SU-DHL-6 (cell line): ENCODE measurements at regions not wholly inside any gene's neighbourhood (a gene's known extent, or its start where the extent isn't known, plus 50 kb on each side); places are given as distances from the start of the nearest gene placed in this dataset.

Experiments used
- H2AFZ ChIP-seq: fragments of 200-600 bp; sonication (generic); 2 replicates; pipeline ENCODE4 v1.6.1; 2014; ENCODE audit warnings: low read depth, mild to moderate bottlenecking, moderate library complexity, mixed read lengths, antibody characterized with exemption, low read length; ENCODE audit not compliant: severe bottlenecking
- H3F3A ChIP-seq: fragments of 200-600 bp; shearing (Covaris generic); 2 replicates; pipeline ENCODE4 v1.6.0; 2016; ENCODE audit warnings: antibody characterized with exemption, mild to moderate bottlenecking; ENCODE audit not compliant: insufficient read depth
- H3K27ac ChIP-seq: fragments of 200-600 bp; sonication (generic); 2 replicates; pipeline ENCODE4 v1.5.1; 2016; ENCODE audit warnings: low read depth, mild to moderate bottlenecking, low read length, moderate library complexity, mixed read lengths
- H3K27me3 ChIP-seq: fragments of 200-600 bp; sonication (generic), shearing (Covaris generic); 2 replicates; pipeline ENCODE4 v1.6.0; 2014; ENCODE audit warnings: mild to moderate bottlenecking, low read length
- H3K36me3 ChIP-seq: fragments of 200-600 bp; sonication (generic); 2 replicates; pipeline ENCODE4 v1.6.1; 2014; ENCODE audit warnings: mild to moderate bottlenecking, low read length, mixed read lengths
- H3K4me2 ChIP-seq: fragments of 300-600, 200-600 bp; shearing (Covaris generic), sonication (generic); 2 replicates; pipeline ENCODE4 v1.6.0; 2014; ENCODE audit warnings: low read length, low read depth, mild to moderate bottlenecking; ENCODE audit not compliant: poor library complexity, severe bottlenecking
- H3K4me3 ChIP-seq: fragments of 200-600 bp; sonication (generic); 2 replicates; pipeline ENCODE4 v1.5.1; 2014; ENCODE audit warnings: antibody characterized with exemption, low read length, mild to moderate bottlenecking, mixed read lengths; ENCODE audit not compliant: insufficient read depth, poor library complexity, severe bottlenecking
- H3K79me2 ChIP-seq: fragments of 200-600 bp; sonication (generic); 2 replicates; pipeline ENCODE4 v1.6.1; 2014; ENCODE audit warnings: mild to moderate bottlenecking, low read length, moderate library complexity; ENCODE audit not compliant: insufficient read depth
- H3K9ac ChIP-seq: fragments of 200-600 bp; sonication (generic); 2 replicates; pipeline ENCODE4 v1.7.0; 2014; ENCODE audit warnings: mild to moderate bottlenecking, low read length
- H3K9me2 ChIP-seq: fragments of 200-600 bp; sonication (generic); replicated peaks from 2 replicates; pipeline ENCODE4 v1.6.1; 2014; ENCODE audit warnings: low read length; ENCODE audit not compliant: insufficient read depth
- H3K9me3 ChIP-seq: fragments of 200-600 bp; sonication (generic); 2 replicates; pipeline ENCODE4 v1.6.1; 2014; ENCODE audit warnings: low read length, mixed read lengths; ENCODE audit not compliant: insufficient read depth
- H4K20me1 ChIP-seq: fragments of 200-600 bp; sonication (generic); 2 replicates; pipeline ENCODE4 v1.6.1; 2014; ENCODE audit warnings: low read depth, mild to moderate bottlenecking, antibody characterized with exemption, low read length, moderate library complexity, mixed read lengths
- EZH2phosphoT487 ChIP-seq: fragments of 200-600 bp; sonication (generic), shearing (Covaris generic); conservative IDR thresholded peaks from 2 replicates; pipeline ENCODE4 v1.6.1; 2018; ENCODE audit warnings: mild to moderate bottlenecking, antibody characterized with exemption, low read length, moderate library complexity, mixed read lengths
- TF ChIP-seq, protein P1 (sequence below): fragments of 200-600 bp; sonication (generic); IDR thresholded peaks from one replicate; pipeline ENCODE4 v1.5.1; 2017; ENCODE audit warnings: antibody characterized with exemption, mild to moderate bottlenecking, low read length, moderate library complexity; ENCODE audit not compliant: insufficient read depth, poor library complexity, severe bottlenecking

DNA sequence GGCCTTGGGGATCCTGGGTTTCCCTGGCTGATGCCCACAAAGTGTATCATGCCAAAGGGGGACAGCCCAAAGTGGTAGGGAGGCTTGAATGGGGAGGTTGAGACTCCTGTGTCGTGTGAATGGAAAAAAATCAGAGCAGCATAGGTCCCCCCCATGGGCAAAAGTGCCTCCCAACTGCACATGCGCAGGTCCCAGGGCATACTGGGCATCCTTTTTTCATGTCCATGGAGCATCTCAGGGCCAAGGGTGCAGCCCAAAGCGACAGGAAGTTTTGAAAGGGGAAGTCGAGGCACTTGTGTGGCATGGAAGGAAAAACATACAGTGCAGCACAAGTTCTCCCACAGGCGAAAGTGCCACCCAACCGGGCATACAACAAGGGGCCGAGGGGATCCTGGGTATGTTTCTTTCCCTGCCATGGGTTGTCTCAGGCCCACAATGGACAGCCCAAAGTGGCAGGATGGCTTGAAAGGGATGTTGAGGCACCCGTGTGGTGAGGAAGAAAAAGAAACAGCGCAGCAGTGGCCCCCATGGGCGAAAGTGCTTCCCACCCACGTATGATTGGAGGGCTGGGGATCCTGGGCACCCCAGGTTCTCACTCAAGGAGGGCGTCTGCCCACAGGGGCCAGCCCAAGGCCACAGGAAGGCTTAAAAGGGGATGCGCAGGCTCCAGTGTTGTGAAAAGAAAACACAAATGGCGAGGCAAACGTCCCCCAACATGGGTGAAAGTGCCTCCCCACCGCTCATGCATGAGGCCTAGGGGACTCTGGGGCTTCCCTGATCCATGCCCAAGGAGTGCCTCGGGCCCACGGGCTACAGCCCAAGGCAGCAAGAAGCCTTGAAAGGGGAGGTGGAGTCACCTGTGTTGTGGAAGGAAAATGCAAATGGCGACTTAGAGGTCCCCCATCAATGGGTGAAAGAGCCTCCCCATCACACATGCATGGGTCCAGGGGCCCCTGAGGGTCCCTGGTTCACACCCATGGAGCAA lies 573.7 kb downstream of the ALG10 start:
- H3F3A ChIP-seq = no peaks in the 10 kb centered on the region
- no peak overlapping the region for H3K27ac ChIP-seq
- peaks cover 33% of the 10 kb centered on the region; the same call in 1 of the 2 replicates for H3K9me3 ChIP-seq
- no peaks in the 10 kb centered on the region for H4K20me1 ChIP-seq
- H3K27me3 ChIP-seq = no peaks in the 10 kb centered on the region
- no peak overlapping the region for H3K4me2 ChIP-seq
- H3K36me3 ChIP-seq = no peaks in the 10 kb centered on the region
- H3K4me3 ChIP-seq = no peak overlapping the region
- no peak overlapping the region for H2AFZ ChIP-seq
- no peaks in the 10 kb centered on the region for H3K9me2 ChIP-seq
- H3K9ac ChIP-seq = no peak overlapping the region
- no peaks in the 10 kb centered on the region for H3K79me2 ChIP-seq
- TF ChIP-seq EZH2phosphoT487 = no peak
- TF ChIP-seq, protein P1, sequence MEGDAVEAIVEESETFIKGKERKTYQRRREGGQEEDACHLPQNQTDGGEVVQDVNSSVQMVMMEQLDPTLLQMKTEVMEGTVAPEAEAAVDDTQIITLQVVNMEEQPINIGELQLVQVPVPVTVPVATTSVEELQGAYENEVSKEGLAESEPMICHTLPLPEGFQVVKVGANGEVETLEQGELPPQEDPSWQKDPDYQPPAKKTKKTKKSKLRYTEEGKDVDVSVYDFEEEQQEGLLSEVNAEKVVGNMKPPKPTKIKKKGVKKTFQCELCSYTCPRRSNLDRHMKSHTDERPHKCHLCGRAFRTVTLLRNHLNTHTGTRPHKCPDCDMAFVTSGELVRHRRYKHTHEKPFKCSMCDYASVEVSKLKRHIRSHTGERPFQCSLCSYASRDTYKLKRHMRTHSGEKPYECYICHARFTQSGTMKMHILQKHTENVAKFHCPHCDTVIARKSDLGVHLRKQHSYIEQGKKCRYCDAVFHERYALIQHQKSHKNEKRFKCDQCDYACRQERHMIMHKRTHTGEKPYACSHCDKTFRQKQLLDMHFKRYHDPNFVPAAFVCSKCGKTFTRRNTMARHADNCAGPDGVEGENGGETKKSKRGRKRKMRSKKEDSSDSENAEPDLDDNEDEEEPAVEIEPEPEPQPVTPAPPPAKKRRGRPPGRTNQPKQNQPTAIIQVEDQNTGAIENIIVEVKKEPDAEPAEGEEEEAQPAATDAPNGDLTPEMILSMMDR = no peak

DNA sequence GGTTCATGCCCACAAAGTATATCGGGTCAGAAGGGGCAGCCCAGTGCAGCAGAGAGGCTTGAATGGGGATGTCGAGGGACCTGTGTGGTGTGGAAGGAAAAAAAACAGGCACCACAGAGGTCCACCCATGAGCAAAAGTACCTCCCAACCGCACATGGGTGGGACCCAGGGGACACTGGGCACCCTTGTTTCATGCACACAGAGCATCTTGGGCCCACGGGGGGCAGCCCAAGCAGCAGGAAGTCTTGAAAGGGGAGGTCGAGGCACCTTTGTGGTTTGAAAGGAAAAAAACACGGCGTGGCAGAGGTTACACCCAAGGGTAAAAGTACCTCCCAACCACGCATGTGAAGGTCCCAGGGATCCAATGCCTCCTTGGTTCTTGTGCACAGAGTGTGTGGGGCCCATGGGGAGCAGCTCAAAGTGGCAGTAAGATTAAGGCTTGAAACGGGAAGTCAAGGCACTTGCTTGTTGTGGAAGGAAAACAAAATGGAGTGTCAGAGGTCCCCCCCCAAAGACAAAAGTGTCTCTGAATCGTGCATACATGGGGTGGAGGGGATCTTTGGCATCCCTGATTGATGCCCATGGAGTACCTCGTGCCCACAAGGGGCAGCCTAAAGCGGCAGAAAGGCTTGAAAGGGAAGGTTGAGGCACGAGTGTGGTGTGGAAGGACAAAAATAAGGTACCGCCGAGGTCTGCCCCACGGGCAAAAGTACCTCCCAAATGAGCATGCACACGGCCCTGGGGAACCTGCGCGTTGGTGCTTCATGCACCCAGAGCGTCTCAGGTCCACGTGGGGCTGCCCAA lies 575.5 kb downstream of the ALG10 start:
- TF ChIP-seq, protein P1 = no peak
- TF ChIP-seq EZH2phosphoT487 = no peak
- peaks cover 19% of the 10 kb centered on the region; the same call in 1 of the 2 replicates for H3K9me3 ChIP-seq

DNA sequence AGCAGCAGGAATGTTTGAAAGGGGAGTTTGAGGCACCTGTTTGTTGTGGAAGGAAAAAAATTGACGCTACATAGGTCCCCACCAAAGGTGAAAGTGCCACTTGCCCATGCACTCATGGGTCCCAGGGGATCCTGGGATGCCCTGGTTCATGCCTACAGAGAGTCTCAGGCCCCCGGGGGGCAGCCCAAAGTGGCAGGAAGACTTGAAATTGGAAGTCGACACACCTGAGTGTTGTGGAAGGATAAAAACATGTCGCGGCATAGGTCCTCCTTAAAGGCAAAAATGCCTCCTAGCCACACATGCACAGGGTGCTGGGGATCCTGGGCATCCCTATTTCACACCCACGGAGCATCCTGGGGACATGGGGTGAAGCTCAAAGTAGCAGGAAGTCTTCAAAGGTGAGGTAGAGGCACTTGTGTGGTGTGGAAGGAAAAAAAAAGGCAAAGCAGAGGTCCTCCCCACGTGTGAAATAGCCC lies 576.1 kb downstream of the ALG10 start:
- Histone ChIP-seq H4K20me1 (no peaks in the 10 kb centered on the region), H3K4me2 (no peak overlapping the region), H2AFZ (no peak overlapping the region), H3K9ac (no peak overlapping the region), H3K36me3 (no peaks in the 10 kb centered on the region), H3K9me2 (no peaks in the 10 kb centered on the region), H3K27ac (no peak overlapping the region), H3F3A (no peaks in the 10 kb centered on the region), H3K4me3 (no peak overlapping the region), H3K79me2 (no peaks in the 10 kb centered on the region), H3K9me3 (peaks cover 19% of the 10 kb centered on the region; the same call in 1 of the 2 replicates), H3K27me3 (no peaks in the 10 kb centered on the region)
- TF ChIP-seq EZH2phosphoT487 = no peak
- TF ChIP-seq, protein P1 = no peak

More for the DNA sequence above, 575.5 kb downstream of the ALG10 start:
- Histone ChIP-seq H3K9me2 (no peaks in the 10 kb centered on the region), H2AFZ (no peak overlapping the region), H3K4me3 (no peak overlapping the region), H3F3A (no peaks in the 10 kb centered on the region), H3K9ac (no peak overlapping the region), H3K27ac (no peak overlapping the region), H3K79me2 (no peaks in the 10 kb centered on the region), H3K27me3 (no peaks in the 10 kb centered on the region), H3K36me3 (no peaks in the 10 kb centered on the region), H3K4me2 (no peak overlapping the region), H4K20me1 (no peaks in the 10 kb centered on the region)
